K562 (cell line): ENCODE measurements at regions not wholly inside any gene's neighbourhood (a gene's known extent, or its start where the extent isn't known, plus 50 kb on each side); places are given as distances from the start of the nearest gene placed in this dataset.
A peak's percentile ranks its signal among the peaks of the same experiment; 100 is the strongest.

Source experiments
- ATAC-seq: fragments of 200-7000 bp; cut with Tn5 transposase; 3 replicates; pipeline ENCODE4 v1.9.1; 2020; ENCODE audit warnings: moderate library complexity
- BruUV-seq: library from RNA; stranded (reverse); fragments of 400-500 nt; replicated peaks from 2 replicates; lab custom pipeline; 2021; lab: Mats Ljungman, UMichigan
- CTCF ChIA-PET: fragments of 300-600 bp; formaldehyde crosslinking; extraction: SDS; loops from one replicate; lab custom pipeline; 2021; ENCODE audit warnings: low intra/inter-chr PET ratio; lab: Yijun Ruan, JAX
- POLR2A ChIA-PET: fragments of 300-600, 350-650 bp; sonication (Branson Sonifier 250); formaldehyde crosslinking; extraction: SDS; loops from one replicate; lab custom pipeline; 2021; ENCODE audit warnings: antibody characterized with exemption, inconsistent platforms; lab: Yijun Ruan, JAX
- DNase-seq, 4 experiments: peaks; one replicate each; pipeline versions ENCODE4 v3.0.0 to v3.0.0-alpha.2; 2011 to 2018; ENCODE audit warnings: low spot score in 3 of 4, mixed read lengths in 3 of 4; ENCODE audit errors: extremely low read depth in 1 of 4
- FAIRE-seq: peaks from 2 replicates; lab custom pipeline; 2011; peaks lifted over from hg19 to GRCh38; lab: Jason Lieb, UNC
- H2AFZ ChIP-seq: 2 replicates; pipeline ENCODE4 v1.6.0; 2011; ENCODE audit warnings: low read depth, low read length, control low read depth, inconsistent platforms
- H3K27ac ChIP-seq: fragments of 200-600 bp; 3 replicates; pipeline ENCODE4 v1.8.0; 2011; ENCODE audit warnings: low read depth, mild to moderate bottlenecking, control low read depth, inconsistent platforms, low read length, moderate library complexity, mixed read lengths; ENCODE audit errors: extremely low read depth
- H3K27me3 ChIP-seq, 2 experiments: fragments of 300-600 bp in 1 of 2; 2 replicates in 1 of 2; 3 replicates in 1 of 2; pipeline versions ENCODE4 v1.6.0 to v1.8.0; 2011; ENCODE audit warnings: inconsistent platforms in 2 of 2, low read length in 2 of 2, mild to moderate bottlenecking in 1 of 2, mixed read lengths in 1 of 2, moderate library complexity in 1 of 2; ENCODE audit not compliant: control insufficient read depth in 2 of 2, insufficient read depth in 2 of 2
- H3K36me3 ChIP-seq: fragments of 300-600 bp; 3 replicates; pipeline ENCODE4 v1.8.0; 2011; ENCODE audit warnings: mild to moderate bottlenecking, low read length, inconsistent platforms; ENCODE audit not compliant: control insufficient read depth, insufficient read depth
- H3K4me1 ChIP-seq, 2 experiments: fragments of 200-600 bp in 1 of 2; replicated peaks in 1 of 2; 2 replicates in 1 of 2; 3 replicates in 1 of 2; pipeline versions ENCODE4 v1.5.1 to v1.8.0; 2011; ENCODE audit warnings: inconsistent platforms in 2 of 2, low read length in 2 of 2, mild to moderate bottlenecking in 1 of 2, mixed read lengths in 1 of 2, moderate library complexity in 1 of 2; ENCODE audit not compliant: control insufficient read depth in 2 of 2, insufficient read depth in 2 of 2
- H3K4me2 ChIP-seq: 2 replicates; pipeline ENCODE4 v1.6.1; 2011; ENCODE audit warnings: low read length, control low read depth, inconsistent platforms, mixed read lengths; ENCODE audit not compliant: insufficient read depth
- H3K4me3 ChIP-seq: fragments of 200-600 bp; sonication (generic), shearing (Covaris generic); 2 replicates; pipeline ENCODE4 v1.5.1; 2016; ENCODE audit warnings: control low read depth, inconsistent platforms
- H3K79me2 ChIP-seq: fragments of 200-600 bp; 3 replicates; pipeline ENCODE4 v1.8.0; 2011; ENCODE audit warnings: low read length, inconsistent platforms; ENCODE audit not compliant: control insufficient read depth, insufficient read depth
- H3K9ac ChIP-seq, 2 experiments: 2 replicates each; pipeline versions ENCODE4 v1.6.0 to v1.6.1; 2011; ENCODE audit warnings: low read depth in 2 of 2, low read length in 2 of 2, control low read depth in 1 of 2, inconsistent platforms in 1 of 2, mild to moderate bottlenecking in 1 of 2, mixed read lengths in 1 of 2; ENCODE audit not compliant: insufficient read depth in 1 of 2
- H3K9me1 ChIP-seq: one replicate; pipeline ENCODE4 v1.6.0; 2011; ENCODE audit warnings: inconsistent platforms, mild to moderate bottlenecking, low read length, moderate library complexity; ENCODE audit not compliant: control insufficient read depth, insufficient read depth
- H3K9me3 ChIP-seq: replicated peaks from 2 replicates; pipeline ENCODE4 v1.5.1; 2011; ENCODE audit warnings: low read depth, low read length, inconsistent platforms; ENCODE audit not compliant: control insufficient read depth, insufficient read depth
- H4K20me1 ChIP-seq: replicated peaks from 2 replicates; pipeline ENCODE4 v1.6.1; 2011; ENCODE audit warnings: low read length, inconsistent platforms, mixed read lengths; ENCODE audit not compliant: control insufficient read depth, insufficient read depth
- BRCA1 ChIP-seq, 2 experiments: fragments of 450-650 bp in 1 of 2; sonication (generic) in 1 of 2; formaldehyde crosslinking in 1 of 2; IDR thresholded peaks; 2 replicates each; pipeline versions ENCODE4 v1.5.0 to v1.6.1; 2017 to 2020; ENCODE audit warnings: mild to moderate bottlenecking in 1 of 2, missing genetic modification reagents in 1 of 2
- C11orf30 ChIP-seq: fragments of 450-650 bp; IDR thresholded peaks from 2 replicates; pipeline ENCODE4 v1.6.1; 2016; ENCODE audit warnings: low read depth, mild to moderate bottlenecking
- CBX1 ChIP-seq: sonication (generic); IDR thresholded peaks from 2 replicates; pipeline ENCODE4 v1.6.1; 2016; ENCODE audit warnings: antibody characterized with exemption, low read depth, mild to moderate bottlenecking
- EZH2 ChIP-seq: IDR thresholded peaks from 2 replicates; pipeline ENCODE4 v1.6.1; 2012; ENCODE audit warnings: low read depth, mild to moderate bottlenecking, inconsistent platforms, low read length, borderline replicate concordance
- LARP7 ChIP-seq: fragments of 450-650 bp; IDR thresholded peaks from 2 replicates; pipeline ENCODE4 v1.6.1; 2016
- MEF2D ChIP-seq: conservative IDR thresholded peaks from 2 replicates; pipeline ENCODE4 v1.6.1; 2016; ENCODE audit warnings: low read depth, missing genetic modification characterization, missing compliant biosample characterization
- NCOA4 ChIP-seq: fragments of 450-650 bp; IDR thresholded peaks from 2 replicates; pipeline ENCODE4 v1.6.1; 2018; ENCODE audit warnings: mild to moderate bottlenecking; ENCODE audit not compliant: partially characterized antibody
- NRF1 ChIP-seq, 2 experiments: fragments of 450-650 bp; IDR thresholded peaks in 1 of 2; conservative IDR thresholded peaks in 1 of 2; 2 replicates each; pipeline ENCODE4 v1.6.1; 2014; ENCODE audit warnings: mild to moderate bottlenecking in 2 of 2
- ZNF3 ChIP-seq: fragments of 250-450 bp; sonication (Bioruptor Pico); IDR thresholded peaks from 2 replicates; pipeline ENCODE4 v1.5.0; 2021; ENCODE audit warnings: mild to moderate bottlenecking, moderate library complexity
- ZNF311 ChIP-seq: fragments of 250-450 bp; sonication (Bioruptor Pico); IDR thresholded peaks from 2 replicates; pipeline ENCODE4 v1.4.0; 2020; ENCODE audit warnings: mild to moderate bottlenecking, moderate library complexity
- WGBS: fragments of 100-300 bp; shearing (Covaris generic); methylation state at CpG from one replicate; pipeline ENCODE4 v1.1.6; 2016; ENCODE audit warnings: low coverage, mixed read lengths; ENCODE audit not compliant: insufficient coverage; ENCODE audit errors: missing lambda C conversion rate; 5-methylcytosine and 5-hydroxymethylcytosine counted together
- in situ Hi-C: fragments of 300-500 bp; cut with MboI; formaldehyde crosslinking; loops from 4 replicates; pipeline ENCODE4 v1.15.0; 2018; ENCODE audit warnings: inconsistent platforms, mixed read lengths
- intact Hi-C: fragments of 100-400 bp; cut with micrococcal nuclease; formaldehyde crosslinking; loops from 2 replicates; pipeline ENCODE4 v1.14.2; 2022
- TF ChIP-seq, protein P1 (sequence below): fragments of 250-450 bp; sonication (Bioruptor Pico); IDR thresholded peaks from 2 replicates; pipeline ENCODE4 v1.8.0; 2021; ENCODE audit warnings: moderate library complexity, mild to moderate bottlenecking, inconsistent platforms
- TF ChIP-seq, protein P2 (sequence below): sonication (generic); formaldehyde crosslinking; IDR thresholded peaks from 2 replicates; pipeline ENCODE4 v1.8.0; 2022; ENCODE audit warnings: mild to moderate bottlenecking, missing genetic modification reagents

GRCh38 chr10:124220971-124221355 lies 127.6 kb upstream of the CHST15 start:
- FAIRE-seq (no peak), DNase-seq (no peak), ATAC-seq (no peak)
- no peaks in the 10 kb centered on the region for H4K20me1 ChIP-seq
- no peaks in the 10 kb centered on the region for H3K9me3 ChIP-seq
- peaks cover 0 to 44% of the 10 kb centered on the region in 2 experiments; a peak in 4 of 5 replicates for H3K27me3 ChIP-seq
- ChIA-PET CTCF (no interaction called here), POLR2A (interaction anchor here (0.9 kb wide), 1 partner anchor 20 kb away, joined by 4 read pairs; no protein-coding TSS in a partner anchor)
- no peaks in the 10 kb centered on the region for H3K36me3 ChIP-seq
- in situ Hi-C loops: no loop called here
- H3K9ac ChIP-seq: no peak overlapping the region
- H3K79me2 ChIP-seq: no peaks in the 10 kb centered on the region
- H3K4me1 ChIP-seq: no peaks in the 10 kb centered on the region; a peak in 1 of 5 replicates
- no peak overlapping the region for H3K4me2 ChIP-seq
- H3K27ac ChIP-seq: no peak overlapping the region
- intact Hi-C loops: no loop called here
- H3K4me3 ChIP-seq: no peak overlapping the region
- no peaks in the 10 kb centered on the region for H3K9me1 ChIP-seq
- no peak overlapping the region for H2AFZ ChIP-seq
- WGBS: 0% methylated on average over 6 of the region's 12 CpGs
- BruUV-seq: no TSS peak
- TF ChIP-seq CBX1 (no peak), LARP7 (no peak), MEF2D (tag) (no peak), NCOA4 (no peak), NRF1 (conservative IDR thresholded peaks at IDR 0.05 in 1 of 2, IDR thresholded peaks at IDR 0.05 in 1 of 2) (peak; percentile 19 to 32; a peak in 2 of 4 replicates), ZNF311 (CRISPR knock-in tag) (no peak)
- TF ChIP-seq, protein P1, sequence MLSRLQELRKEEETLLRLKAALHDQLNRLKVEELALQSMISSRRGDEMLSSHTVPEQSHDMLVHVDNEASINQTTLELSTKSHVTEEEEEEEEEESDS (CRISPR knock-in tag): no peak

- WGBS: 2% methylated on average over 6 of the region's 6 CpGs
- H4K20me1 ChIP-seq: no peaks in the 10 kb centered on the region
- ATAC-seq (no peak), DNase-seq (no peak), FAIRE-seq (no peak)
- peaks cover 0 to 44% of the 10 kb centered on the region in 2 experiments; a peak in 3 of 5 replicates for H3K27me3 ChIP-seq
- no peaks in the 10 kb centered on the region for H3K9me3 ChIP-seq
- H3K79me2 ChIP-seq: no peaks in the 10 kb centered on the region
- H3K9ac ChIP-seq: no peak overlapping the region
- ChIA-PET POLR2A (no interaction called here), CTCF (no interaction called here)
- intact Hi-C loops (no loop called here), in situ Hi-C loops (no loop called here)
- H3K4me2 ChIP-seq: no peak overlapping the region
- no peak overlapping the region for H3K4me3 ChIP-seq
- no peak overlapping the region for H2AFZ ChIP-seq
- no TSS peak for BruUV-seq
- no peaks in the 10 kb centered on the region for H3K9me1 ChIP-seq
- no peaks in the 10 kb centered on the region for H3K36me3 ChIP-seq
- H3K4me1 ChIP-seq: no peaks in the 10 kb centered on the region; a peak in 1 of 5 replicates
- H3K27ac ChIP-seq: no peak overlapping the region
- TF ChIP-seq EZH2 (no peak), C11orf30 (no peak), BRCA1 (IDR thresholded peaks at IDR 0.05) (no peak), BRCA1 (CRISPR knock-in tag; IDR thresholded peaks at IDR 0.05) (no peak), ZNF3 (CRISPR knock-in tag) (no peak)
- TF ChIP-seq, protein P2, sequence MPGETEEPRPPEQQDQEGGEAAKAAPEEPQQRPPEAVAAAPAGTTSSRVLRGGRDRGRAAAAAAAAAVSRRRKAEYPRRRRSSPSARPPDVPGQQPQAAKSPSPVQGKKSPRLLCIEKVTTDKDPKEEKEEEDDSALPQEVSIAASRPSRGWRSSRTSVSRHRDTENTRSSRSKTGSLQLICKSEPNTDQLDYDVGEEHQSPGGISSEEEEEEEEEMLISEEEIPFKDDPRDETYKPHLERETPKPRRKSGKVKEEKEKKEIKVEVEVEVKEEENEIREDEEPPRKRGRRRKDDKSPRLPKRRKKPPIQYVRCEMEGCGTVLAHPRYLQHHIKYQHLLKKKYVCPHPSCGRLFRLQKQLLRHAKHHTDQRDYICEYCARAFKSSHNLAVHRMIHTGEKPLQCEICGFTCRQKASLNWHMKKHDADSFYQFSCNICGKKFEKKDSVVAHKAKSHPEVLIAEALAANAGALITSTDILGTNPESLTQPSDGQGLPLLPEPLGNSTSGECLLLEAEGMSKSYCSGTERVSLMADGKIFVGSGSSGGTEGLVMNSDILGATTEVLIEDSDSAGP: no peak
Measured at GRCh38 chr10:124220547-124220946, 127.1 kb upstream of the CHST15 start.
